Caki2 (cell line): ENCODE measurements at regions not wholly inside any gene's neighbourhood (a gene's known extent, or its start where the extent isn't known, plus 50 kb on each side); places are given as distances from the start of the nearest gene placed in this dataset.

Experiments used
- DNase-seq: peaks from one replicate; pipeline ENCODE4 v3.0.0-alpha.2; 2015; ENCODE audit warnings: low read depth
- in situ Hi-C: cut with HindIII; loops from 2 replicates; pipeline ENCODE4 v1.10.0; 2016; ENCODE audit warnings: low sequenced_read_pairs, low pct_unique_long_range_greater_than_20kb, mixed read lengths

DNA sequence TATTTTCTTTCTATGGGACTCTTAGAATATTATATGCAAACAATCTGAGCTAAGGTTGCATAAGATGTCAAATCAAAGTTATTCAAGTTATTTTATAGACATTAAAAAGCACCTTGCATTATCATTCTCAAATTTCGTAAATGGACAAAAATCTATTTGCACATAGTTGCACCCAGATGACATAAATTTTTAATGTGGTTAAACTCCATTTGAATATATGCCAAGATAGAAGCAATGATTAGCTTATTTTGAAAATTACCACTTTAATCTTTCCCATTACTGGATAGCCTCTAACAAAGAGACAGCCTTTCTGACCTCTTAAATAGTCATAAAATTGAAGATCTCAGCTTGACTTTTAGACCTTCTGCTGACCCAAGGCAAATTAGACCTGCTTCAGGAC lies 386.8 kb downstream of the RAPGEF2 start:
- no peak for DNase-seq
- in situ Hi-C loops: no loop called here

DNA sequence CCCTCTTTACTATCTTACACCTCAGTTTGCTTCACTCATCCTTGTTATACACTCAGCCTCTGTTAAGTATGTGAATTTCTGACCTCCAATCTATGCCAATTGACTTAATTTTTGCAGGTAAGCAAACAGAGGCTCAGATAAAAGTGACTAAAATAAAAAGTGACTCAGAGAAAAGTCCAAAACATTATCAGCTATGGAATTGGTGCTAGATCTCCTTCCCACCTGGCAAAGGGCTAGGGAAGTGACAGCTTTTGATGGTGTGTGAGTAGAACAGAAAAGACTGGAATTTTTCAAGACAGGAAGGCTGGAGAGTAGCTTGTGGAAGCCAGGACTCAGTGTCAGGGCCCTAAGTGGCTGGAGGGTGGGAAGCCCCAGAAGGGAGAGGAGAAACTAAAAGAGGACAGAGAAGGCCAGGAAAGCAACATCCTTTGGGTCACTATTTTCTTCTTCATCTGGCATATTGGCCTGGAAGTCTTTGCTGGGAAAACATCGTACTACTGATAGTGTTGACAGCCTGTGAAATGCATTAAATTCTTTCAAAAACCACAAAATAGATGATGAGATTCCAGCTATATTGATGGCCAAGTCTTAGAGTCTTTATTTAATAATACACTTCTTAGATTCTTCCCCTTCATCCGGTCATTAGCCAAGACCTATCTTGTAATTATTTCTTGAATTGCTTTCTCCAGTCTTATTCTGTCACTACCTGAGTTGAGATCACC lies 392.8 kb downstream of the RAPGEF2 start:
- in situ Hi-C loops: no loop called here
- no peak for DNase-seq

DNA sequence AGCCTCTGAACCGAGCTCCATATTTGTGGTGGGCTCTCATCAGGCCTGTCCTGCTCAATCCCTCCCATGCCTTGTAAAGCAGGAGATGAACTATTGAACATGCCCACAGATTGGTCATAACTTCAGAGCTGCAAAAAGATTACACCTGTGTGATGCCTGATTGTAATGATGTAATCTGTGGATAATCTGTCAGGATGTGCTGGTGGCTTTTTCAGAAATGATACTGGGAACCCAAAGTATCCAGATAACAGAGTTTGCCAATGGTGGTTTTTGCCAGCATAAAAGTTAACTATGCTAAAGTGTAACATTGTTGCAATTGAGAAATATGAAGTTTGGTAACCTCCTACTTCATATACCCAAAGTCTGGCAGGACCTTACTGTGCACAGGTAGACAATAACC lies 393.4 kb downstream of the RAPGEF2 start:
- no peak for DNase-seq
- in situ Hi-C loops: no loop called here

DNA sequence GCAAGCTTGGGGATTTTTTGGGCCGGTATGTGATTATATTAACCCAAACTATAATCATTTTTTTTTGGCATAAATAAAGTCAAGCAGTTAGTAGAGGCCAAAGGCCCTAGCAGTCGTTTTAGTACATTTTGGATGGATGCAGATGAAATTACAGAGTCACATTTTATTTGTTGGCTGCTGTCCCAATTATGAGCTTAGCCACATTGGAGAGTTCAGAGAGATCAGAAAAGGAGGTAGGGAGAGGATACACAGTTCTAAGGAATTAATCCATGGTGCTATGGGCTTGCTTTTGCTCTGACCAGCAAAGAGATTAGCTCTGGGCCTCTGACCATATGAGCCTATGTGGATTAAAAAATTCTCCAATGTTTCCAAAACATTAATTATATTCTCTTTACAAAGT lies 395.1 kb downstream of the RAPGEF2 start:
- DNase-seq: no peak
- in situ Hi-C loops: no loop called here

DNA sequence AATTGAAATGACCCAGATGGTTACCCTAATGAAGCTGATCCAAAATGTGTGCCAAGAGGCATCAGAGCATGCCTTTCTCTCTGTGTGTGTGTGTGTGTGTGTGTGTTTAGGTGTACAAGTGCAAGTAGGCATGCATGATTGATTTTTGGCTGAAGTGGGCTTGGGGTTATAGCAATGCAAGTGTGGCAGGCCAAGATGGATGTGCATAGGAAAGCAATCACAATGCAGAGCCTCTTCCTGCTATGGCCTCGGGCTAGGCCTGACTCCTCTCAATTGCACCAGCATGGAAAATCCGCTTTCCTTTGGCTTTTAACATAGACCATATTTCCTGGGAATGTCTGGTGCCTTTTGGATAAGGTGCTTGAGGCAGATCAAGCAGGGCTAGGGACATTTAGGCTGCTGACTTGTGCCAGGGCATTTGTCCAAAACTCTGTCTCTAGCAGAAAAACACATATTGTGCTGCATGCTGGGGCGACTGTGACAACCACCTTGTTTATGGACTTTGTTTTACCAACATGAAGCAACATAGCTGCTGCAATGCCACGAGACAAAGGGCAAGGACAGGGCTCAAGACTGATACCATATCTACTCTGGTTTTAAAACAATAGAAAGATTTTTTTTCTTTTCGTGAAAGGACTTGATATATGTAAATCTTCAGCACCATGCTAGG lies 395.7 kb downstream of the RAPGEF2 start:
- in situ Hi-C loops: no loop called here
- no peak for DNase-seq

DNA sequence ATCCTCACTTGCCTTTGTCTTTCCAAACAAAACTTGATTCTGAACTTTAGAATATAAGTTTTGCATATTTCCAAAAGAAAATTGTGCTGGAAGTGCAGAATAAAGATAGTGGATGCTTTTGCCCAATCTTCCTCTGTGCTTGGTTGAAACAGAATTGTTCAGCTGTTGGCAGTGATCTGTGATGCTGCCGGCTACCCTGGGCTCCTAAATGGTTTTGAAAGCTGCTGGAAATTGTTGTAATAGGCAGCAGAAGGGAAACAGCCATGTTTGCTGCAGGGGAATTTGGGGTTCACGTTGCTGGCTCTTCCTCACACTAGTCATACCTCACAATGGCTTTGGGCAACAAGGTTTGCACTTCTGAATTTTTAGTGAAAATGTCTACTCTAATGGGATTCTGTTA lies 398.0 kb downstream of the RAPGEF2 start:
- DNase-seq: no peak
- in situ Hi-C loops: no loop called here

DNA sequence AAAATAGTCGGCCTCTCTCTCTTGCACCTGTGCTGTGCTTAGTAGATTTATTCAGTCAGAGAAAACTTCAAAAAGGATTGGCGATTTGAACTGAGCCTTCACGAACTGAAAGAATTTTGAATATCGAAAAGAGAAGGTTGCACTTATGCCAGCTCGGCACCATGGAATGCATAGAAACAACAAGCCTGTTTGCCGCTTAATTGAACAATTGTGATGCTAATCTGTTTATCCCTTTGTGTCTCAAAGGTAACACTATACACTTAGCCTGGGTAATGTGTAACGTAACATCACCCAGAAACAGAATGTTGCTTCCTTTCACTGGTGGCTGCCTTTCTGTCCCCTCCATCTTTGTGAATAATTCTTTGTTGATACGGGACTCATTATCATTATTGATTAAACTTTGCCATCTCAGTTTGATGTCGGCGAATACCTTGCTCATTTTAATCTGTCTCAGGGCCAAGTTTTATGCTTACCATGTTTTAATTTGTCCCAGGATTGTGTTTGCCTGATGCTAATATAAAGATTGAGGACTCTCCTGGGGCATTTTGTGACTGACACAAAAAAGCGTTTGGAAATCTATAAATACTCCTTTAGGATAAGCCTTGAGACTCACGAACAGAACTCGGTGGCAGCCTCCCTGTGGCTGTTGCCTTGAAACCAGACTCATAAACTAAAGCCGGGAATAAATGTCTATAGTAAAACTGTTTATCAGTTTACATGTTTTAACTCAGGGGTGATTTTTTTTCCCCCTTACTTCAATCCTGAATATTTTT lies 400.5 kb downstream of the RAPGEF2 start:
- DNase-seq: no peak

DNA sequence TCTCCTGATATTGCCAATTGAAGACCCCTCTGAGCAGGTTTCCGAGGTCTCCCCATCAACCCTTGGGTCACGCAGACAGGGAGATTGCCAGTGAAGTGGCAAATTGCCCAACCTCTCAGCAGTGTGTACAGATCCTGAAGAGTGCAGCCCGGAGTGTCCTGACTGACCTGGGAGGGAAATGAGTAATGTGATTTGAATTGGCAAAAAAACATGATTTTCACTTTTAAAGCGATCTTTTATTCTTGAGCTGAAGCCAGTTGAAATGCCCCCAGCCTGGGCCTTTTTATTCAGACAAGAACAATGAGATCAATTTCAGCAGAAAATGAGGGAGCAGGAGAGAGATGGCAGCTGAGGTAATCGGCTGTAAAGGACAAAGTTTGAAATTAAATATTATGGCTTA lies 401.8 kb downstream of the RAPGEF2 start:
- in situ Hi-C loops: no loop called here
- DNase-seq: no peak

More for the DNA sequence above, 400.5 kb downstream of the RAPGEF2 start:
- in situ Hi-C loops: no loop called here

DNA sequence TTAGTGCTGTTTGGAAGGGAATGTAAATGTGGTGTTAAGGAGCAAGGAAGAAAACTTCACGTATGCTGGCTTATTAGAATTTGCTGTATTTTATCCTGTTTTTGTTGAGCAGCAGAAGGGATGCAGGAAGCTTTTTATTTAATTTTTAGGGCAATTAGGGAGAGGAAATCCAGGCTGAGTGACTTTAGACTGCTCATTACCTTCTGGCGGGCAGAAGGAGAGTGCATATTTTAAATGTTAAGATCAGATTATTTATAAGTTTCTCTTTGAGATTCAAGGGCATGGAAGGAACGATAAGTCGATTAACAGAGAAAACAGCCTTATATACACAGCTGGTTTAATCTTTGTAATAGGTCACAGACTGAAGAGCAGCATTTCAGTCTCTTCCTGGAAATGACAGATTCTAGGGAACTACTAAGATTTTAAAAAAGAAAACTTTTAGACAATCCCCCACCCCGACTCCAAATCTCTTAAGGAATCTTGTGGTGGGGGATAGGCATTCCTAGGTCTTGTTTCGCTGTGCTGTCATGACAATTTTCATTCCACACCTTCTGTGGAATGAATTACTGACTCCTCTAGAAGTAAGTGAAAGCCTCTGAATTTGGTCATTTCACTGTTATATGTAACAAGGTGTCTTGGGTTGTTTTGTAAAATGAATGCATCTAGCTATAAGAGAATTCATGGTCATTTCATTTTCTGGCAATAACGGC lies 402.5 kb downstream of the RAPGEF2 start:
- no peak for DNase-seq
- in situ Hi-C loops: no loop called here

DNA sequence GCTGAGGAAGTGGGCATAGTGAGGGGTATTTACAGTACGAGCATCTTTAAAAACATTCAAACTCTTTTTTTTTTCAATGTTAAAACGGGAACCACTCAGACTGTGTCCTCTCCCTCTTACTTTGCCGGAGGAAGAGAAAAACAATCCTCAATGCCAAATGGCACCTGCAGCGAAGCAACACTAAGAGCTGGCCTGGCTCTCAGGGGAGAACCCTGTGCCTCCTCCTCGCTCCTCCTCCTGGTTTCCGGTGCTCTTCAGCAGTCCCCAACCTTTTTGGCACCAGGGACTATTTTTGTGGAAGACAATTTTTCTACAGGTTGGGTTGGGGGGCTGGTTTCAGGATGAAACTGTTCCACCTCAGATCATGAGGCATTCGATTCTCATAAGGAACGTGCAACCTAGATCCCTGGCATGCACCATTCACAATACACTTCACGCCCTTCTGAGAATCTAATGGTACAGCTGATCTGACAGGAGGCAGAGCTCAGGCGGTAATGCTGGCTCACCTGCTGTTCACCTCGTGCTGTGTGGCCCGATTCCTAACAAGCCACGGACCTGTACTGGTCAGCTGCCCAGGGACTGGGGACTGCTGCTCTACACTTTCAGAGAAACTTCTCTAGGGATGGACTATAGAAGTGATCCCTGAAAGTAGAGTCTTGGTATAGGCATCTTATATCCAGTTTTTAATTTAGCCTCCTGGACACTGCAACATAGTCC lies 404.1 kb downstream of the RAPGEF2 start:
- in situ Hi-C loops: no loop called here
- no peak for DNase-seq

DNA sequence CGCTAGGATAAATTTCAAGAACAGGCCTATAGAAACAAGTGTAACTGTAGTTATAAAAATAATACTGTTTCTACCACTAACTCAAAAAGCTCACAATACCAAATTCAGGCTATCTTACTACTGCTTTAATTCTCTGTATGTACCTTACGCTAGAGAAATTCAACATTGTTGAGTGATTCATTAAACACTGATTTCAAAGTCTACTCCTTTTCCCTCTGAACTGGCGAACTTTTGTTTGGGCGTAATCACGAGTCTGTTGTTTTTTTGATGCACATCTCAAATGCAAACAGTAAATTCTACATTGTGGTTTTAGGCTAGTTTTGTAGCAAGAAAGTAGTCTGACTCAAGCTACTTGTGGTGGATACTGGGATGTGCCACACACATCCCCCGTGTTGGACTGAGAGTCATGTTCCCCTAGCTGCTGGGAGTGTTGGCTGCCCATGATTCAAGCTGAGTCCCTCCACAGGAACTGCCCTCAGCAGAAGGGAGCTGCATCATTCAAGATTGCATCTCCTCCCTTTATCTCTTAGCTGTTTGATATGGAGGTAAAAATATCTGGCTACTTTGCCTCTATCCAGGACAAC lies 406.1 kb downstream of the RAPGEF2 start:
- DNase-seq: no peak
- in situ Hi-C loops: no loop called here

DNA sequence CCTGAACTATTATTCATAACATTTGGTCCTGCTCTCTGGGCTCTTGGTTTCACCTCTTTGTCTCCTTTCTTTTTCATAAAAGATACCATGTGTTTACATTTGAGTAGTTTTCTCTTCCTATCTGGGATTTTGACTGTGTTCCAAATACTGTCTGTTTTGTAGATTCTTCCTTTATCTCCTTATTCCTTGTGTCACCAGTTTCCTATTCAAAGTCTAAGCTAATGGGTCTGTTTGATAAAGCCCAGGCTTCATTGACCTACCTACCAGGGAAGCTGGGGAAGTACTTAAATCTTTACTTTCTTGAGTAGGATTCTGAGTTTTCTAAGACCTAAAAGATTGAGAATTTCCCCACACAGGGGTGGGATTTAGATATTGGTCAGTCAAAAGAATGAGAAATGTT lies 409.5 kb downstream of the RAPGEF2 start:
- DNase-seq: no peak
- in situ Hi-C loops: no loop called here

DNA sequence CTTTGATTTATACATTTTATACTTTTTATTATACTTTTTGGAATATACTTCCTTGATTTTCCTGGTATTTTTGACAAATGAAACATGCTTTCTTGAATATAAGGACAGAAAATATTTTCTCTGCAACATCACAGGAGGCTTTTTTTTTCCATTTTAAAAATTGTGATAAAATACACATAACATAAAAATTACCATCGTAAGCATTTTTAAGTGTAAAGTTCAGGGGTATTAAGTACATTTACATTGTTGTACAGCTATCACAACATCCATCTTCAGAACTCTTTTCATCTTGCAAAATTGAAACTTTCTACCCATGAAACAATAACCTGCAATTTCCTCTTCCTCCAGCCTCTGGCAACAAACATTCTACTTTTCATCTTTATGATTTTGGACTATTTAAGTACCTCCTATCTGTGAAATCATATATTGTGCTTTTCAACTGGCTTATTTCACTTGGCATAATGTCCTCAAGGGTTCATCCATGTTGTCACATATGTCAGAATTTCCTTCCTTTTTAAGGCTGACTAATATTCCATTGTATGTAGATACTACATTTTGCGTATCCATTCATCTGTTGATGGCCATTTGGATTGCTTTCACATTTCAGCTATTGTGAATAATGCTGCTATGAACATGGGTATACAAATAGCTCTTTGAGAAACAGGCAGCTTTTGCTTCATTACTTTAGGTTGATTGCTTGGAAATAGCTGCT lies 412.6 kb downstream of the RAPGEF2 start:
- no peak for DNase-seq
- in situ Hi-C loops: no loop called here

DNA sequence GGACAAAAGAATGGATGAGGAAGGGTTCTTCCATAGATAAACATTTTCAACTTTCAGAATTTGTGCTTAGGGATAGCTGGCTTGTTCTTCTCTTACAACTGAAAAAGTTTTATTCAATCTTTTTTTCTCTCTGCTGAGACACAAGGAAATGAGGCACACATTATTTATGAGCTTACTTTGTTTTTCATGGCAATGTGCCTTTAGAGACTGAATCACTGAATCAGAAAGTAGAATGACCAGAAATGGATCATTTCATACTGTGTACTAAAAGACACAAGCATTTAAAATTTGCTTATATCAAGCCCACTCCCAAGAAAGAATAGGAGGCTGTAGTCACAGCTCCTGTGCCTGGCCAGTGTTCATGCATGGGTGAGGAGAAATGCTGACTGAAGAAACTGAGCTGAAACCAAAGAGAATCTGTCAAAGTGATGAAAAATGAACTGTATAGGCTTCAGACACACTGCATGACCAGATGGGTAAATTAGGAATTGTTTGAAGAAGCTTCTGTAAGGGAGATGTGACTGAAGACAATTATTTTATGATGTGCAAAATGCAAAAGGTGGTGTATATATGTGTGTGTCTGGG lies 413.8 kb downstream of the RAPGEF2 start:
- in situ Hi-C loops: no loop called here
- peak; percentile 18 for DNase-seq

DNA sequence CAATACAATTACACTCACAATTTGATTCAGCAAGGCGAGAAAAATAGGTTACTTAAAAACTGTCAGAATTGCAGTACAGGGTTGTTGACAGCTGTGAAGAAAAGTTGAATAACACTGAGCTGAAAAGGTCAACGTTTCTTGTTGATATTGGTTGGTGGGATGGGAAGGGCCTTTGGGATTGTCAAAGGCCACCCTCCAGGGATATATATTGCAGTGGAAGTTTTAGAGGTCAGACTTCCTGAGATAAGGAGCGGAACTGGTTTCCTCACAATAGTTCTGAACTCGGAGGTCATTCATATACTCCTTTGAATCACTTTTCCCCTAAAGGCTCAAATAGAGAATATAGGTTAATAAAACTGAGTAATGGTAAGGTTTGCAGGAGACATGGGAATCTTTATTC lies 417.2 kb downstream of the RAPGEF2 start:
- in situ Hi-C loops: no loop called here
- DNase-seq: no peak

DNA sequence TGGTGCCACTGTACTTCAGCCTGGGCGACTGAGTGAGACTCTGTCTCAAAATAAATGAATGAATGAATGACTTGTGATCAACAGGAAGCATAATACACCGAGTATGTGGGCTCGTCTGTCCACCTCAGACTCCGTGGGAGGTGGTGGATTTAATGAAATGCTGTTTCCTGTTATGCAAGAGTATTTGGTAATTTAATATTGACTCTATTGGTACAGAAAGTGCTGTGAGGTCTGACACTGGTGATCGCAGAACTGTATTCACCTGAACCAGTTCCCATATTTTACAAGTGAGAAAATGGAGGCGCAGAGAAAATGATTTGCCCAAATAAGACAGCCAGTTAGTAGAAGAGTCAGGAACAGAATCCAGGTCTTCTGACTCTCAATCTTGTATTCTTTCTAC lies 423.3 kb downstream of the RAPGEF2 start:
- DNase-seq: no peak
- in situ Hi-C loops: no loop called here

DNA sequence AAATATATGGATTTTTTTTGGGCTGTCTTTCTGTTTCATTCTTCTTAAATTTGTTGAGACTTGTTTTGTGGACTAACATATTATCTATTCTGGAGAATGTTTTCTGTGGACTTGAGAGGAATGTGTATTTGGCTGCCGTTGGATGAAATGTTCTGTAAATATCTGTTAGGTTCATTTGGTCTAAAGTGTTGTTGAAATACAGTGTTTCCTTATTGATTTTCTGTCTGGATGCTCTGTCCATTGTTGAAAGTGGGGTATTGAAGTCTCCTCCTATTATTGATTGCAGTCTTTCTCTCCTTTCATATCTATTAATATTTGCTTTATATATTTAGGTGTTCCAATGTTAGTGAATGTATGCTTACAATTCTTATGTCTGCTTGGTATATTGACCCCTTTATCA lies 431.8 kb downstream of the RAPGEF2 start:
- DNase-seq: no peak
- in situ Hi-C loops: no loop called here
